GM12878 (cell line): ENCODE measurements at regions not wholly inside any gene's neighbourhood (a gene's known extent, or its start where the extent isn't known, plus 50 kb on each side); places are given as distances from the start of the nearest gene placed in this dataset.

Experiments used
- ATAC-seq: fragments of 200-7000 bp; cut with Tn5 transposase; 3 replicates; pipeline ENCODE4 v1.9.1; 2020; ENCODE audit warnings: mild to moderate bottlenecking, moderate library complexity
- BruUV-seq: library from RNA; stranded (reverse); fragments of 400-500 nt; replicated peaks from 2 replicates; lab custom pipeline; 2021; lab: Mats Ljungman, UMichigan
- CTCF ChIA-PET: fragments of 300-600 bp; sonication (Branson Sonifier 250); formaldehyde crosslinking; extraction: SDS; loops from one replicate; lab custom pipeline; 2021; ENCODE audit warnings: inconsistent platforms; lab: Yijun Ruan, JAX
- POLR2A ChIA-PET: fragments of 350-600 bp; formaldehyde crosslinking; extraction: SDS; loops from one replicate; lab custom pipeline; 2021; ENCODE audit warnings: inconsistent platforms; lab: Charles Lee
- RAD21 ChIA-PET: fragments of 300-600 bp; sonication (Branson Sonifier 250); formaldehyde crosslinking; loops from one replicate; lab custom pipeline; 2023; ENCODE audit warnings: antibody characterized with exemption; ENCODE audit not compliant: unreplicated experiment; lab: Charles Lee
- SMC1A ChIA-PET: fragments of 300-600 bp; sonication (Branson Sonifier 250); formaldehyde crosslinking; loops from one replicate; lab custom pipeline; 2023; ENCODE audit not compliant: unreplicated experiment, uncharacterized antibody; lab: Charles Lee
- DNase-seq: peaks from one replicate; pipeline ENCODE4 v3.0.0-alpha.2; 2011; ENCODE audit warnings: low read depth, low spot score
- FAIRE-seq: peaks from 3 replicates; lab custom pipeline; 2011; peaks lifted over from hg19 to GRCh38; lab: Jason Lieb, UNC
- H2AFZ ChIP-seq: 2 replicates; pipeline ENCODE4 v1.6.0; 2011; ENCODE audit warnings: low read depth, low read length, control low read depth; ENCODE audit not compliant: control insufficient read depth
- H3K27ac ChIP-seq: 2 replicates; pipeline ENCODE4 v1.5.1; 2011; ENCODE audit warnings: control low read depth; ENCODE audit not compliant: control insufficient read depth, insufficient read depth
- H3K27me3 ChIP-seq, 2 experiments: replicated peaks in 1 of 2; 2 replicates each; pipeline versions ENCODE4 v1.6.0 to v1.6.1; 2011; ENCODE audit warnings: low read length in 1 of 2; ENCODE audit not compliant: control insufficient read depth in 2 of 2, insufficient read depth in 2 of 2
- H3K36me3 ChIP-seq, 2 experiments: 2 replicates each; pipeline ENCODE4 v1.5.1; 2011; ENCODE audit warnings: low read length in 1 of 2; ENCODE audit not compliant: control insufficient read depth in 2 of 2, insufficient read depth in 2 of 2
- H3K4me1 ChIP-seq: 2 replicates; pipeline ENCODE4 v1.6.1; 2011; ENCODE audit warnings: mild to moderate bottlenecking, low read length, moderate library complexity, mixed read lengths; ENCODE audit not compliant: control insufficient read depth, insufficient read depth
- H3K4me2 ChIP-seq: 2 replicates; pipeline ENCODE4 v1.6.0; 2011; ENCODE audit warnings: control low read depth; ENCODE audit not compliant: control insufficient read depth, insufficient read depth
- H3K4me3 ChIP-seq: fragments of 200-600 bp; sonication (generic); 2 replicates; pipeline ENCODE4 v1.5.1; 2016
- H3K79me2 ChIP-seq: 2 replicates; pipeline ENCODE4 v1.6.0; 2011; ENCODE audit warnings: low read length; ENCODE audit not compliant: control insufficient read depth, insufficient read depth
- H3K9ac ChIP-seq: 2 replicates; pipeline ENCODE4 v1.8.0; 2011; ENCODE audit warnings: low read length, control low read depth, mixed read lengths; ENCODE audit not compliant: control insufficient read depth, insufficient read depth
- H3K9me3 ChIP-seq: replicated peaks from 3 replicates; pipeline ENCODE4 v1.5.1; 2011; ENCODE audit warnings: mild to moderate bottlenecking, low read length; ENCODE audit not compliant: control insufficient read depth, insufficient read depth
- H4K20me1 ChIP-seq: 2 replicates; pipeline ENCODE4 v1.6.0; 2011; ENCODE audit not compliant: control insufficient read depth, insufficient read depth
- FOXK2 ChIP-seq: fragments of 450-650 bp; IDR thresholded peaks from 2 replicates; pipeline ENCODE4 v1.6.1; 2017; ENCODE audit warnings: mild to moderate bottlenecking, moderate library complexity
- JUNB ChIP-seq: IDR thresholded peaks from 2 replicates; pipeline ENCODE4 v1.6.1; 2016; ENCODE audit warnings: antibody characterized with exemption, mild to moderate bottlenecking
- NFIC ChIP-seq: IDR thresholded peaks from 2 replicates; pipeline ENCODE4 v1.6.1; 2012; ENCODE audit warnings: low read depth, mild to moderate bottlenecking, inconsistent platforms, low read length, moderate library complexity
- SPI1 ChIP-seq: IDR thresholded peaks from 2 replicates; pipeline ENCODE4 v1.6.1; 2011; ENCODE audit warnings: low read depth, mild to moderate bottlenecking, low read length, moderate library complexity, borderline replicate concordance; ENCODE audit not compliant: insufficient read depth
- SREBF2 ChIP-seq: IDR thresholded peaks from 2 replicates; pipeline ENCODE4 v1.6.1; 2012; ENCODE audit warnings: mild to moderate bottlenecking, low read length
- TCF12 ChIP-seq: IDR thresholded peaks from 2 replicates; pipeline ENCODE4 v1.6.1; 2011; ENCODE audit warnings: low read depth, mild to moderate bottlenecking, low read length
- ZNF24 ChIP-seq: fragments of 450-650 bp; IDR thresholded peaks from 2 replicates; pipeline ENCODE4 v1.6.1; 2017; ENCODE audit warnings: antibody characterized with exemption, mild to moderate bottlenecking
- ZNF274 ChIP-seq: IDR thresholded peaks from one replicate; pipeline ENCODE4 v1.8.0; 2011; ENCODE audit not compliant: insufficient read length, insufficient read depth
- ZNF622 ChIP-seq: fragments of 450-650 bp; IDR thresholded peaks from 2 replicates; pipeline ENCODE4 v1.6.1; 2017; ENCODE audit warnings: mild to moderate bottlenecking, inconsistent platforms
- ZSCAN29 ChIP-seq: fragments of 450-650 bp; IDR thresholded peaks from 2 replicates; pipeline ENCODE4 v1.6.1; 2017; ENCODE audit warnings: mild to moderate bottlenecking, moderate library complexity
- WGBS: methylation state at CpG from one replicate; pipeline ENCODE4 v1.1.6; 2016; ENCODE audit warnings: low lambda C conversion rate; ENCODE audit not compliant: insufficient replicate concordance, insufficient coverage; ENCODE audit errors: missing lambda C conversion rate; 5-methylcytosine and 5-hydroxymethylcytosine counted together
- in situ Hi-C: fragments of 300-500 bp; cut with MboI; formaldehyde crosslinking; loops from 9 replicates; pipeline ENCODE4 v1.14.3; 2018; ENCODE audit warnings: mixed read lengths
- intact Hi-C: fragments of 100-400 bp; cut with micrococcal nuclease; formaldehyde crosslinking; loops from one replicate; pipeline ENCODE4 v1.14.2; 2022; ENCODE audit not compliant: unreplicated experiment
- TF ChIP-seq, protein P1 (sequence below): fragments of 450-650 bp; formaldehyde crosslinking; IDR thresholded peaks from 2 replicates; pipeline ENCODE4 v1.5.0; 2022; ENCODE audit warnings: mild to moderate bottlenecking, missing genetic modification characterization

DNA sequence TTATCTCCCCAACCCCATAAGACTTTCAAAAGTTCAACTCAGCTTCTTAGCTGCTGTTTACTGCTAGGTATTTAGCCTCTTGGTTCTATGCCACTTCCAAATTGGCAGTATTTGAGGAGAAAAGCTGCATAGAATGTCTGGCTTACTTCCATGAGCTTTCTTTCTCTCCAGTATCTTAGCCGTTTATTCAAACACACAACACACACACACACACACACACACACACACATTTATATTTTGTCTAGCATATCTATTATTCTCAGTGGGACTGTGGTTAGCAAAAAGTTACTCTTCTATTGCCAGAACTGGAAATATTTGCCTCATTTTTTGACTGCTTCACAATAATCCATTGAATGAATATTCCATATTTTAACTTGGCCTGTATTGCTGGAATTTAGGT is 634.2 kb upstream of the IMPG1 start:
- Histone ChIP-seq H3K9me3 (no peaks in the 10 kb centered on the region), H2AFZ (no peak overlapping the region), H3K4me2 (no peak overlapping the region), H3K79me2 (no peaks in the 10 kb centered on the region), H4K20me1 (no peaks in the 10 kb centered on the region), H3K27ac (no peak overlapping the region), H3K4me1 (no peaks in the 10 kb centered on the region), H3K27me3 (no peaks in the 10 kb centered on the region), H3K9ac (no peak overlapping the region), H3K36me3 (no peaks in the 10 kb centered on the region), H3K4me3 (no peak overlapping the region)
- FAIRE-seq (no peak), DNase-seq (no peak), ATAC-seq (no peak)
- RAD21 ChIA-PET: no interaction called here
- 33% methylated on average over 1 of the region's 1 CpG for WGBS
- SMC1A ChIA-PET: no interaction called here
- POLR2A ChIA-PET: no interaction called here
- BruUV-seq: no TSS peak
- in situ Hi-C loops (no loop called here), intact Hi-C loops (no loop called here)
- CTCF ChIA-PET: no interaction called here
- TF ChIP-seq, protein P1, sequence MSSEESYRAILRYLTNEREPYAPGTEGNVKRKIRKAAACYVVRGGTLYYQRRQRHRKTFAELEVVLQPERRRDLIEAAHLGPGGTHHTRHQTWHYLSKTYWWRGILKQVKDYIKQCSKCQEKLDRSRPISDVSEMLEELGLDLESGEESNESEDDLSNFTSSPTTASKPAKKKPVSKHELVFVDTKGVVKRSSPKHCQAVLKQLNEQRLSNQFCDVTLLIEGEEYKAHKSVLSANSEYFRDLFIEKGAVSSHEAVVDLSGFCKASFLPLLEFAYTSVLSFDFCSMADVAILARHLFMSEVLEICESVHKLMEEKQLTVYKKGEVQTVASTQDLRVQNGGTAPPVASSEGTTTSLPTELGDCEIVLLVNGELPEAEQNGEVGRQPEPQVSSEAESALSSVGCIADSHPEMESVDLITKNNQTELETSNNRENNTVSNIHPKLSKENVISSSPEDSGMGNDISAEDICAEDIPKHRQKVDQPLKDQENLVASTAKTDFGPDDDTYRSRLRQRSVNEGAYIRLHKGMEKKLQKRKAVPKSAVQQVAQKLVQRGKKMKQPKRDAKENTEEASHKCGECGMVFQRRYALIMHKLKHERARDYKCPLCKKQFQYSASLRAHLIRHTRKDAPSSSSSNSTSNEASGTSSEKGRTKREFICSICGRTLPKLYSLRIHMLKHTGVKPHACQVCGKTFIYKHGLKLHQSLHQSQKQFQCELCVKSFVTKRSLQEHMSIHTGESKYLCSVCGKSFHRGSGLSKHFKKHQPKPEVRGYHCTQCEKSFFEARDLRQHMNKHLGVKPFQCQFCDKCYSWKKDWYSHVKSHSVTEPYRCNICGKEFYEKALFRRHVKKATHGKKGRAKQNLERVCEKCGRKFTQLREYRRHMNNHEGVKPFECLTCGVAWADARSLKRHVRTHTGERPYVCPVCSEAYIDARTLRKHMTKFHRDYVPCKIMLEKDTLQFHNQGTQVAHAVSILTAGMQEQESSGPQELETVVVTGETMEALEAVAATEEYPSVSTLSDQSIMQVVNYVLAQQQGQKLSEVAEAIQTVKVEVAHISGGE (CRISPR knock-in tag): no peak
- no peak for TF ChIP-seq SREBF2
- TF ChIP-seq ZNF622: no peak
- no peak for TF ChIP-seq ZSCAN29
- TF ChIP-seq JUNB: no peak
- TF ChIP-seq SPI1: no peak
- TF ChIP-seq TCF12: no peak
- TF ChIP-seq ZNF274: no peak
- no peak for TF ChIP-seq FOXK2
- TF ChIP-seq NFIC: no peak
- no peak for TF ChIP-seq ZNF24
